Right cardiac atrium (tissue), 5 donors: ENCODE measurements at regions not wholly inside any gene's neighbourhood (a gene's known extent, or its start where the extent isn't known, plus 50 kb on each side); places are given as distances from the start of the nearest gene placed in this dataset.

Experiments used
- ATAC-seq, 2 donors: fragments of 200-7000 bp; cut with Tn5 transposase; one replicate each; pipeline versions ENCODE4 v1.8.0 to v1.9.1; 2020; ENCODE audit warnings: moderate library complexity in 2 of 2, mild to moderate bottlenecking in 1 of 2
- DNase-seq, 3 donors: peaks; one replicate each; pipeline ENCODE4 v3.0.0-alpha.2; 2020
- H3K27ac ChIP-seq: one replicate; pipeline ENCODE4 v1.5.1; 2013; ENCODE audit warnings: mild to moderate bottlenecking, low read length, control low read depth, moderate library complexity
- H3K27me3 ChIP-seq: one replicate; pipeline ENCODE4 v1.6.1; 2013; ENCODE audit not compliant: control insufficient read depth, insufficient read depth
- H3K4me1 ChIP-seq: one replicate; pipeline ENCODE4 v1.6.1; 2013; ENCODE audit warnings: low read length; ENCODE audit not compliant: control insufficient read depth, insufficient read depth
- H3K4me3 ChIP-seq: one replicate; pipeline ENCODE4 v1.5.1; 2013; ENCODE audit warnings: low read length, control low read depth
- H3K9me3 ChIP-seq: one replicate; pipeline ENCODE4 v1.6.1; 2013; ENCODE audit warnings: low read length; ENCODE audit not compliant: control insufficient read depth
- WGBS: extraction: QIAGEN DNeasy Blood & Tissue Kit; methylation state at CpG from one replicate; pipeline ENCODE4 v1.1.7; 2013; 5-methylcytosine and 5-hydroxymethylcytosine counted together
- intact Hi-C, 4 donors: fragments of 100-400 bp; cut with DNase I; formaldehyde crosslinking; loops; one replicate each; pipeline versions ENCODE4 v1.11.0 to v1.14.0; 2022 to 2023
- donor health status: healthy with polysubstance abuse.
- donor health status: DM: no; HTN: yes; CAD: no.
- donor health status: DM: no; HTN: no; CAD: no.
- donor health status: DM: no; HTN: yes; CAD: no; lungs with severe emphysema.
- donor health status: DM: yes; HTN: yes; CAD: no.

DNA sequence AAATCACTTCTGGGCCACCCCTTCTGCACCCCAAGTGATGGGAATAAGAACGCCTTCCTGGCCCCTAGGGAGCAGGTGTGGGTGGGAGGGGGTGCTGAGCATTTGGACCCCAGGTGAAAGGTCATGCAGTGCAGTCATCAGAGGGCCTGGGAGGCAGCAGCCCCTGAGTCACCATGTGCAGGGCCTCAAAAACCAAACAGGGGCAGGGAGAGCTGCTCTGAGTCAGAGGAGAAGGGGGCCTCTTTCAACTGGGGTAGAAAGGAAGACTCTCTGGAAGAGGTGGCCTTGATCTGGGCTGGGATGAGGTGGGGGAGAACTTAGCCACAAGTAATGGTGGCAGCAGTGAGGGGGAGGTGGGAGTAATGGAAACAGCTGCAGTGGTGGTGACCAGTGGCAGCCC is 164.3 kb downstream of the BUB3 start:
- no peaks in the 10 kb centered on the region for H3K9me3 ChIP-seq
- no peak overlapping the region for H3K27ac ChIP-seq
- intact Hi-C loops: no loop called here
- DNase-seq (no peak), ATAC-seq (no peak)
- H3K4me3 ChIP-seq: no peak overlapping the region
- 80% methylated on average over 1 of the region's 1 CpG for WGBS
- no peaks in the 10 kb centered on the region for H3K27me3 ChIP-seq
- H3K4me1 ChIP-seq: no peaks in the 10 kb centered on the region

DNA sequence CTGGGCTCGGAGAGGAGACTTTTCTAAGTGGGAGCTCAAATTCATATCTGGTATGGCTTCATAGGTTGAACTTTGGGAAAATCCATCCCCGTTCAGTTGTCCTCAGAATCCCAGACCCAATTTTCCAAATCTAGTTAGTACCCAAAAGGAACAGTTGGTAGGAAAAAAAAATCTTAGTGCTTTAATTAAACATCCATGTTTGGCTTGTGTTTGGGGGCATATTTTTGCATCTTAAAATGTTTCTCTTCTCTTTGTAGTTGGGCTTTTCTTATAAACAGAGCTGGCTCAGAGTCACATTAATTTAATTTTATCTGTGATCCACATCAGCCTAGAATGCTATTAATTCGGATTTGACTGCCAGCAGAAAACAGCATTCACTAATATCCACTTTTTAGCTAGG is 165.9 kb downstream of the BUB3 start:
- ATAC-seq: no peak
- H3K27ac ChIP-seq: no peak overlapping the region
- H3K4me1 ChIP-seq: no peaks in the 10 kb centered on the region
- no peak overlapping the region for H3K4me3 ChIP-seq
- WGBS: 63% methylated on average over 3 of the region's 3 CpGs
- H3K9me3 ChIP-seq: no peaks in the 10 kb centered on the region
- H3K27me3 ChIP-seq: no peaks in the 10 kb centered on the region
- DNase-seq: no peak
- intact Hi-C loops: no loop called here

DNA sequence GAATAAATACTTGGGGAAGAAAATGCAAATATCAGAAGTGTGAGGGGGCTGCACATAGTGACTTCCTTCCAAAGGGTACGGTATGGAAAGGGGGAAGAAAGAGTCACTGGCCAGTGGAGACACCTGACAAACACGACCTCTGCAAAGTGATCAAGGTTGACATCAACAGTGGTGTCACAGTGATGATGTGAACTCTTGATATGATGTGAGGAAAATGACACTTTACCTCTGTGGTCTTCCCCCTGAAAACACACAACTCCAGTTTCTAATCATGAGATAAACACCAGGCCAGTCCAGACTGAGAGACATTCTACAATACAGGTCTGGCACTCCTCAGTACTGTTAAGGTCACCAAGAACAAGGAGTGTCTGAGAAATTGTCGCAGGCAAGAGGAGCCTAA is 169.7 kb downstream of the BUB3 start:
- DNase-seq: no peak
- 67% methylated on average over 3 of the region's 3 CpGs for WGBS

GRCh38 chr10:123325663-123326190 is 171.5 kb downstream of the BUB3 start:
- 72% methylated on average over 2 of the region's 2 CpGs for WGBS
- no peaks in the 10 kb centered on the region for H3K27me3 ChIP-seq
- no peak overlapping the region for H3K27ac ChIP-seq
- no peak overlapping the region for H3K4me3 ChIP-seq
- intact Hi-C loops: no loop called here
- no peaks in the 10 kb centered on the region for H3K4me1 ChIP-seq
- peaks cover 2% of the 10 kb centered on the region for H3K9me3 ChIP-seq
- no peak for DNase-seq
- ATAC-seq: no peak

More for the DNA sequence above, 169.7 kb downstream of the BUB3 start:
- Histone ChIP-seq H3K27me3 (no peaks in the 10 kb centered on the region), H3K4me1 (no peaks in the 10 kb centered on the region), H3K4me3 (no peak overlapping the region), H3K27ac (no peak overlapping the region), H3K9me3 (peaks cover 2% of the 10 kb centered on the region)
- ATAC-seq: no peak
- intact Hi-C loops: no loop called here

DNA sequence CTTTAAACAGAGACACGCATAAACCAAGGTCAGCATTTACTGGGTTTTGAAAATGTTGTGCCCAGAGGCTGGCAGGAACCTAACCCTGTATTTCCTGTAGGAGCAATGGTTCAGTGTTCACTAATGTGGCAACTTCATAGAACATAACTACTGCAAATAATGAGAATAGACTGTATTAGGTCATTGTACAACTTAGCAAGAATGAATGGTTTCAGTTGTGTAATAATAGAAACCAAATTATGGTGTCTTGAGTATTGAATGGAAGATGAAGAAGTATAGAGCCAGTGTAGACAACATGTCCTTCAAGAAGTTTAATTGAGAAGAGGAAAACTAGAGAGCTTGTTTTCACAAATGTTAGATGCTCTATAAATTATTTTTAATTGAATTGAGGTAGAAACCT is 172.5 kb downstream of the BUB3 start:
- Histone ChIP-seq H3K9me3 (peaks cover 2% of the 10 kb centered on the region), H3K4me1 (no peaks in the 10 kb centered on the region), H3K27me3 (no peaks in the 10 kb centered on the region), H3K27ac (no peak overlapping the region), H3K4me3 (no peak overlapping the region)
- ATAC-seq (no peak), DNase-seq (no peak)
- intact Hi-C loops: no loop called here
- 94% methylated on average over 1 of the region's 1 CpG for WGBS

DNA sequence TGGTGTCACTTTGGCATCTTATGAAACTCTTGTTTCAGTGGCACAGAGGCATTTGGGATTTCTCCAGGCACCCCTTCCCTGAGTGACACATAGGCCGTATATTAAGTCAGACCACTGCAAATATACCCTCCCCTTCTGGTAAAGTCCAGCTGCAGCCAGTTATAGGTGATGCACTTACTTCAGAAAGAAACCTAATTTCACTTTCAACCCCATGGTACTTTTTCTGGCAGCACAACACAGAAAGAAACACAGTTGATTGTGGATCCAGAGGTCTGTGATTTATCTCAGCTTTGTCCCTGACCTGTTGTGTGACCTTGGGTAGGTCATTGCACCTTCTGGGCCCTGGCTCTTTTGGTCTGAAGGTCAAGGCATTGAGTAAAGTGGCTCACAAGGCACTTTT is 173.2 kb downstream of the BUB3 start:
- no peaks in the 10 kb centered on the region for H3K4me1 ChIP-seq
- intact Hi-C loops: no loop called here
- H3K9me3 ChIP-seq: peaks cover 2% of the 10 kb centered on the region
- no peak for DNase-seq
- no peaks in the 10 kb centered on the region for H3K27me3 ChIP-seq
- 87% methylated on average over 1 of the region's 1 CpG for WGBS
- no peak for ATAC-seq
- no peak overlapping the region for H3K4me3 ChIP-seq
- H3K27ac ChIP-seq: no peak overlapping the region

- H3K27ac ChIP-seq: no peak overlapping the region
- H3K4me3 ChIP-seq: no peak overlapping the region
- 79% methylated on average over 2 of the region's 2 CpGs for WGBS
- intact Hi-C loops: no loop called here
- no peaks in the 10 kb centered on the region for H3K4me1 ChIP-seq
- peaks cover 2% of the 10 kb centered on the region for H3K9me3 ChIP-seq
- ATAC-seq (no peak), DNase-seq (no peak)
- H3K27me3 ChIP-seq: no peaks in the 10 kb centered on the region
Observed at GRCh38 chr10:123327896-123328295, 173.7 kb downstream of the BUB3 start.

DNA sequence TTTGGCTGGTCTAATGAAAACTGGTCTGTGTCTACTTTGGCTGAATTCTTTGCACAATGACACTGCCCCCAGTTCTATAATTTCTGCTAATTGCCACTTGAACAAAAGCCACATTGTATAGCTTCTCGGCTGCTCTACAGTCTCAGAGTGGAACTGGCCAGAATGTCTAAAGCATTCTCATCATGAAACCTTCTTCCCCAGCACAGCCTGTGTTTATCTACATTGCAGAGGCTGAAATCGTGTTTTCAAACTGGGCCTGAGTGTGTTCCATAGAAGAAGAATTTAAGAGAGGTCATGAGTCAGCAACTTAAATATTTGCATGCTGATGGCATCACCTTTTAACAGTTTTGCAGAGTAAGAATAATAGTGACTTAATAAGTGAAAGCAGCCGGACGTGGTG is 177.2 kb downstream of the BUB3 start:
- ATAC-seq (no peak), DNase-seq (no peak)
- WGBS: 69% methylated on average over 4 of the region's 4 CpGs
- no peak overlapping the region for H3K27ac ChIP-seq
- no peaks in the 10 kb centered on the region for H3K9me3 ChIP-seq
- no peak overlapping the region for H3K4me3 ChIP-seq
- H3K4me1 ChIP-seq: no peaks in the 10 kb centered on the region
- intact Hi-C loops: no loop called here
- H3K27me3 ChIP-seq: no peaks in the 10 kb centered on the region

DNA sequence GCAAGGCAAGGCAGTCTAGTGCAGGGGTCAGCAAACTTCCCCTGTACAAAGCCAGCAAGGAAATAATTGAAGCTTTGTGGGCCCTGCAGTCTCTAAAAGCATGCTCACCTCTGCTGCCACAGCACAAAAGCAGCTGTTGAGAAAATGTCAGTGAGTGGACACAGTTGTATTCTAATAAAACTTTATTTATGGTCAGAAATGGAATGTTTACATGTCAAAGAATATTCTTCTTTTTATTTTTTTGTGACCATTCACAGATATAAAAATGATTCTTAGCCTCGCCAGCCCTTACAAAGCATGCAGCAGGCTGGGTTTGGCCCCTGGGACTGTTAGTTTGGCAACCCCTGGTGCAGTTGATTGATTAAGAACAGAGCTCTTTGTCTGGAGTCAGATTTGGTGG is 192.4 kb downstream of the BUB3 start:
- Histone ChIP-seq H3K4me3 (no peak overlapping the region), H3K4me1 (no peaks in the 10 kb centered on the region), H3K9me3 (no peaks in the 10 kb centered on the region), H3K27ac (no peak overlapping the region), H3K27me3 (no peaks in the 10 kb centered on the region)
- 83% methylated on average over 1 of the region's 1 CpG for WGBS
- DNase-seq (no peak), ATAC-seq (no peak)
- intact Hi-C loops: no loop called here

- ATAC-seq: no peak
- 90% methylated on average over 19 of the region's 19 CpGs for WGBS
Observed at GRCh38 chr10:123348691-123349572, 194.7 kb downstream of the BUB3 start.

GRCh38 chr10:123351715-123352114 is 197.5 kb downstream of the BUB3 start:
- no peak for ATAC-seq
- intact Hi-C loops: no loop called here
- Histone ChIP-seq H3K27me3 (no peaks in the 10 kb centered on the region), H3K4me1 (no peaks in the 10 kb centered on the region), H3K27ac (no peak overlapping the region), H3K9me3 (no peaks in the 10 kb centered on the region), H3K4me3 (no peak overlapping the region)
- no peak for DNase-seq
- 85% methylated on average over 17 of the region's 17 CpGs for WGBS

More at GRCh38 chr10:123348691-123349572, 194.7 kb downstream of the BUB3 start:
- H3K9me3 ChIP-seq: no peaks in the 10 kb centered on the region
- H3K4me3 ChIP-seq: no peak overlapping the region
- DNase-seq: no peak
- H3K27ac ChIP-seq: no peak overlapping the region
- H3K4me1 ChIP-seq: no peaks in the 10 kb centered on the region
- intact Hi-C loops: no loop called here
- no peaks in the 10 kb centered on the region for H3K27me3 ChIP-seq
